ENCODE measurements at regions not wholly inside any gene's neighbourhood (a gene's known extent, or its start where the extent isn't known, plus 50 kb on each side); places are given as distances from the start of the nearest gene placed in this dataset.
"Not testable (repeated sequence)": the region's sequence is repeated elsewhere in the genome, so short reads cannot be mapped to it uniquely, and the experiment has no call there.

DNA sequence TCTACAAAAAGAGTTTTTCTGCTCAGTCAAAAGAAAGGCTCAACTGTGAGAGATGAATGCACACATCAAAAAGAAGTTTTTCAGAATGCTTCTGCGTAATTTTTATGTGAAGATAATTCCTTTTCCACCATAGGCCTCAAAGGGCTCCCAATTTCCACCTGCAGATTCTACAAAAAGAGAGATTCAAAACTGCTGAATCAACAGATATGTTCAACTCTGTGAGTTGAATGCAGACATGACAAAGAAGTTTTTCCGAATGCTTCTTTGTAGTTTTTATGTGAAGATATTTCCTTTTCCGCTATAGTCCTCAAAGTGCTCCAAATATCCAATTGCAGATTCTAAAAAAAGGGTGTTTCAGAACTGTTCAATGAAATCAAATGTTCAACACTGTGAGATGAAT is 300.8 kb upstream of the DEFB115 start:
- TF ChIP-seq, protein P1, sequence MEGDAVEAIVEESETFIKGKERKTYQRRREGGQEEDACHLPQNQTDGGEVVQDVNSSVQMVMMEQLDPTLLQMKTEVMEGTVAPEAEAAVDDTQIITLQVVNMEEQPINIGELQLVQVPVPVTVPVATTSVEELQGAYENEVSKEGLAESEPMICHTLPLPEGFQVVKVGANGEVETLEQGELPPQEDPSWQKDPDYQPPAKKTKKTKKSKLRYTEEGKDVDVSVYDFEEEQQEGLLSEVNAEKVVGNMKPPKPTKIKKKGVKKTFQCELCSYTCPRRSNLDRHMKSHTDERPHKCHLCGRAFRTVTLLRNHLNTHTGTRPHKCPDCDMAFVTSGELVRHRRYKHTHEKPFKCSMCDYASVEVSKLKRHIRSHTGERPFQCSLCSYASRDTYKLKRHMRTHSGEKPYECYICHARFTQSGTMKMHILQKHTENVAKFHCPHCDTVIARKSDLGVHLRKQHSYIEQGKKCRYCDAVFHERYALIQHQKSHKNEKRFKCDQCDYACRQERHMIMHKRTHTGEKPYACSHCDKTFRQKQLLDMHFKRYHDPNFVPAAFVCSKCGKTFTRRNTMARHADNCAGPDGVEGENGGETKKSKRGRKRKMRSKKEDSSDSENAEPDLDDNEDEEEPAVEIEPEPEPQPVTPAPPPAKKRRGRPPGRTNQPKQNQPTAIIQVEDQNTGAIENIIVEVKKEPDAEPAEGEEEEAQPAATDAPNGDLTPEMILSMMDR (conservative IDR thresholded peaks at IDR 0.05; ENCODE audit: low read depth, low read length), result not testable (repeated sequence)
- not testable (repeated sequence) for TF ChIP-seq EZH2 (IDR thresholded peaks at IDR 0.05; ENCODE audit: borderline replicate concordance, low read depth, low read length, poor library complexity, severe bottlenecking)

All from A673 (cell line).